ENCODE measurements at regions not wholly inside any gene's neighbourhood (a gene's known extent, or its start where the extent isn't known, plus 50 kb on each side); places are given as distances from the start of the nearest gene placed in this dataset.

DNA sequence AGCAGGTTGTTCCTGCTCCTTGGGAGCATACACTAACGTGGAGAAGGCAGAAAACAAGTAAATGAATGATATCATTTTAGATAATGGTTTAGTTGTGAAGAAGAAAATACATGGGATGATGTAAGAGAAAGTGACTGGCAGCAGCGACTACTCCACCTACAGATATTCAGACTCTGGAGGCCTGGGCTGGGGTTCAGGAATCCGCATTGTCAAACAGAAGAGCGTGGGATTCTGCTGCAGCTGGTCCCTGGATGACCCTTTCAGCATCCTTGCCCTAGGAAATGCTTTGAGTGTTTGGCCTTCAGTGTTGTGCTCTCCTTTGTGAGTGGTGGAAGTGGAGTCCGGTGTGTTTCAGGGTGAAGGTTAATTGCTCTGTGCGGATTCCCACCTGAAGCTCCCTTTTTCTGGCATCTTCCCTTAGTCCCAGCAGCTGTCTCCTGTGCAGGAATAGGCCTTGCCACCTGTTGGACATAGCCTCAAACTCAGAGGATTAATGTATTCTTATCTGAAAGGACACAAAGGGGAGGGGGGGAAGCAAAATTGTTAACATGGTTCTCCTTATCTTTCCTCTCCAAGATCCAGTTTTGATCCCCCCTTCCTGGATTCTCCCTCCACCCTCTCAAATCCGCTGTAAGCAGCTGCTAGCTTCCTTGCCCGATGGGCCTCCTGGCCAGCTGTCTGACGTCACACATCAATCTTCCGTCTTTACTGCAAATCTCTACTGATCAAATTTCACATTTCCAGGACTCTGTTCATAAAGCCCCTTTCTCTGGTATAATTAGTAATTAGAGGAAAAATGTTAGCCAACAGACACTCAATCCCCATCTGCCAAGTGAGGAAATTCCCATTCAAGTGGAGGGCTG, 68.3 kb upstream of the SPAG17 start:
- TF ChIP-seq, protein P1, sequence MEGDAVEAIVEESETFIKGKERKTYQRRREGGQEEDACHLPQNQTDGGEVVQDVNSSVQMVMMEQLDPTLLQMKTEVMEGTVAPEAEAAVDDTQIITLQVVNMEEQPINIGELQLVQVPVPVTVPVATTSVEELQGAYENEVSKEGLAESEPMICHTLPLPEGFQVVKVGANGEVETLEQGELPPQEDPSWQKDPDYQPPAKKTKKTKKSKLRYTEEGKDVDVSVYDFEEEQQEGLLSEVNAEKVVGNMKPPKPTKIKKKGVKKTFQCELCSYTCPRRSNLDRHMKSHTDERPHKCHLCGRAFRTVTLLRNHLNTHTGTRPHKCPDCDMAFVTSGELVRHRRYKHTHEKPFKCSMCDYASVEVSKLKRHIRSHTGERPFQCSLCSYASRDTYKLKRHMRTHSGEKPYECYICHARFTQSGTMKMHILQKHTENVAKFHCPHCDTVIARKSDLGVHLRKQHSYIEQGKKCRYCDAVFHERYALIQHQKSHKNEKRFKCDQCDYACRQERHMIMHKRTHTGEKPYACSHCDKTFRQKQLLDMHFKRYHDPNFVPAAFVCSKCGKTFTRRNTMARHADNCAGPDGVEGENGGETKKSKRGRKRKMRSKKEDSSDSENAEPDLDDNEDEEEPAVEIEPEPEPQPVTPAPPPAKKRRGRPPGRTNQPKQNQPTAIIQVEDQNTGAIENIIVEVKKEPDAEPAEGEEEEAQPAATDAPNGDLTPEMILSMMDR (conservative IDR thresholded peaks at IDR 0.05; ENCODE audit: low read depth, low read length): no peak
- TF ChIP-seq RFX5 (IDR thresholded peaks at IDR 0.05; ENCODE audit: low read depth, low read length): no peak
- TF ChIP-seq CEBPB (IDR thresholded peaks at IDR 0.05; ENCODE audit: low read depth, low read length): no peak
- no peak for TF ChIP-seq POLR2A (IDR thresholded peaks at IDR 0.05; ENCODE audit: low read depth, low read length)
- TF ChIP-seq, protein P2, sequence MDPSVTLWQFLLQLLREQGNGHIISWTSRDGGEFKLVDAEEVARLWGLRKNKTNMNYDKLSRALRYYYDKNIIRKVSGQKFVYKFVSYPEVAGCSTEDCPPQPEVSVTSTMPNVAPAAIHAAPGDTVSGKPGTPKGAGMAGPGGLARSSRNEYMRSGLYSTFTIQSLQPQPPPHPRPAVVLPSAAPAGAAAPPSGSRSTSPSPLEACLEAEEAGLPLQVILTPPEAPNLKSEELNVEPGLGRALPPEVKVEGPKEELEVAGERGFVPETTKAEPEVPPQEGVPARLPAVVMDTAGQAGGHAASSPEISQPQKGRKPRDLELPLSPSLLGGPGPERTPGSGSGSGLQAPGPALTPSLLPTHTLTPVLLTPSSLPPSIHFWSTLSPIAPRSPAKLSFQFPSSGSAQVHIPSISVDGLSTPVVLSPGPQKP (IDR thresholded peaks at IDR 0.05; ENCODE audit: borderline replicate concordance, low read depth, low read length): no peak
- no peak for TF ChIP-seq USF2 (IDR thresholded peaks at IDR 0.05; ENCODE audit: low read depth, low read length)
- TF ChIP-seq SMC3 (IDR thresholded peaks at IDR 0.05; ENCODE audit: low read depth, low read length): no peak
- no peak for TF ChIP-seq NFE2L2 (IDR thresholded peaks at IDR 0.05; ENCODE audit: low read depth, low read length)
- no peak for TF ChIP-seq RCOR1 (IDR thresholded peaks at IDR 0.05; ENCODE audit: insufficient replicate concordance, low read length)
- TF ChIP-seq CHD1 (IDR thresholded peaks at IDR 0.05; ENCODE audit: low read depth, low read length): no peak
- TF ChIP-seq MXI1 (IDR thresholded peaks at IDR 0.05; ENCODE audit: borderline replicate concordance, low read depth, low read length): no peak
- TF ChIP-seq RAD21 (IDR thresholded peaks at IDR 0.05; ENCODE audit: low read length): no peak
